LNCAP (cell line): ENCODE measurements at regions not wholly inside any gene's neighbourhood (a gene's known extent, or its start where the extent isn't known, plus 50 kb on each side); places are given as distances from the start of the nearest gene placed in this dataset.

Experiments
- TF ChIP-seq, protein P1 (sequence below): fragments of 450-650 bp; IDR thresholded peaks from 2 replicates; pipeline ENCODE4 v1.5.1; 2017; ENCODE audit warnings: mild to moderate bottlenecking

DNA sequence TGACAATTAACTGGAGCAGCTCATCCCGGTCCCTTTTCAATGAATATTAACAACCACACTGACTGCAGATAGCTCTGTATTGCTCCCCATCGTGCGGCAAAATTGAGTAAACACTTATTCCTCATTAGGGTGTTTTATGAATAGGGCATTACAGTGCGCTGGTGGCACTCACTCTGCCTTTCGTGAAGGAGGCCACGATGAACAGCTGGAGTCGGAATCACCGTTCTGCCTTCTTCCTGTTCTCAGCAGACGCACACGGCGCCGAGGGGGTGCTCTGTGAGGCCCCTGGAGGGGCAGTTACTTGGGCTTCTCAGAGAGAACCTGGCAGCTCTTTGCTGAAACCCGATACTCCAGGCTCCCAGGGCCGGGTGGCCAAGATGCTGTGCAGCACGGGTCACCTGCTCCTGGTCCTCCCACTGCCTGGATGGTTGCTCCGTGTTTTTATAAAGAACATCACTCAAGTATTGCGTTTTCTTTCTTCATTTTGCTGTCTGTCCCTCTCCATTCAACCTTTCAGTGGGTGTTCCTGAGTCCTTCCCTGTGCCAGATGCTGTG, 241.9 kb downstream of the GLRX3 start:
- TF ChIP-seq, protein P1, sequence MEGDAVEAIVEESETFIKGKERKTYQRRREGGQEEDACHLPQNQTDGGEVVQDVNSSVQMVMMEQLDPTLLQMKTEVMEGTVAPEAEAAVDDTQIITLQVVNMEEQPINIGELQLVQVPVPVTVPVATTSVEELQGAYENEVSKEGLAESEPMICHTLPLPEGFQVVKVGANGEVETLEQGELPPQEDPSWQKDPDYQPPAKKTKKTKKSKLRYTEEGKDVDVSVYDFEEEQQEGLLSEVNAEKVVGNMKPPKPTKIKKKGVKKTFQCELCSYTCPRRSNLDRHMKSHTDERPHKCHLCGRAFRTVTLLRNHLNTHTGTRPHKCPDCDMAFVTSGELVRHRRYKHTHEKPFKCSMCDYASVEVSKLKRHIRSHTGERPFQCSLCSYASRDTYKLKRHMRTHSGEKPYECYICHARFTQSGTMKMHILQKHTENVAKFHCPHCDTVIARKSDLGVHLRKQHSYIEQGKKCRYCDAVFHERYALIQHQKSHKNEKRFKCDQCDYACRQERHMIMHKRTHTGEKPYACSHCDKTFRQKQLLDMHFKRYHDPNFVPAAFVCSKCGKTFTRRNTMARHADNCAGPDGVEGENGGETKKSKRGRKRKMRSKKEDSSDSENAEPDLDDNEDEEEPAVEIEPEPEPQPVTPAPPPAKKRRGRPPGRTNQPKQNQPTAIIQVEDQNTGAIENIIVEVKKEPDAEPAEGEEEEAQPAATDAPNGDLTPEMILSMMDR: no peak

DNA sequence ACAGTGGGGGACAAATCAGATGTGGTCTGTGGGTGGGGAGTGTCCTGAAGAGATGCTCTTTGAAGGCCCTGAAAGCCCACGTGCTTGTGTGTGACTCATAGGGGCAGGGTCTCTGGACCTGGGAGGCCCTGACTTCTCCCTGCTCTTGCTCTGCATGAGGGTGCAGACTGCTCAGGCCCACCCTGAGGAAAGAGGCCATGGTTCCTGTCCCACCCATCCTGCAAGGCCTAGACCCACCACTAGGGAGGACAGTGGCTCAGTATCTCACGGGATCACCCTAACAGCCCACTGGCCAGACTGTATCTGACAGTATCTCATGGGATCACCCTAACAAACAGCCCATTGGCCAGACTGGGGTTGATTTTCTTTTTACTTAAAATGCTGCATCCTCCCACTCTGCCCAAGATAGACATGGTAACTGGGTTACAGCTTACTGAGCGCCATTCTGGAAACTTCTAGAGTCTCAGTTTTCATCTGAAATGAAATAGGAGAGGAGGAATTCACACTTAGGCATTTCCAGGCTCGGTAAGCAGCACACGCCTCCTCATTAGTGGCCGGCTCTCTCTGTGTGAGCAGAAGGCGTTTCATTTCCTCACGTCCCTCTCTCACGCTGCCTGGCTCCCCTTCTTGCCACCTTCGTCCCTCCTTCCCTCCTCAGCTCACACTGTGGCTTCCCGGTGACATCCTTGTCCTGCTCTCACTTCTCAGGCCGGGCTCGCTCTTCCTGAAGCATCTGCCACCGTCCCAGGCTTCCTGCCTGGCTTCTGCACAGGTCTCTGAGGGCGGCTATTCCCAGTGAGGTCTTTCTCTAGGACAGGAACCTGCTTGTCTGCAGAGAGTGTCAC, 242.6 kb downstream of the GLRX3 start:
- TF ChIP-seq, protein P1: no peak

DNA sequence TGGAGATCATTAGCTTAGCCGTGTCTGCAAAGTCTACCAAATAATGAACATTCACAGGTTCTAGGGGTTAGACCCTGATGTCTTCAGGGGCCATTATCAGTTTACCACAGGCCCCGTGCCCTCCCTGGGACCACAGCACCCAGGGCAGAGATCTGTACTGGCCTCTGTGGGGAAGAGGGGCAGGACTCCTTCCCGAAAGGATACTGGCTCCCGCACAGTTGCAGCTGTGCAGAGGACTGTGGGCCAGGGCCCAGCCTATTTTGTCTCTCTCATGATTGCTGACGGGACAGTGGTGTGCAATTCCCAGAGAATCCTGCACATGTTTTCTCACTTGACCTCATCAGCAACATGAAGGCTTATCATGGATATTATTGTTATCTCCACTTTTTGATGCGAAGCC, 243.9 kb downstream of the GLRX3 start:
- TF ChIP-seq, protein P1: no peak

DNA sequence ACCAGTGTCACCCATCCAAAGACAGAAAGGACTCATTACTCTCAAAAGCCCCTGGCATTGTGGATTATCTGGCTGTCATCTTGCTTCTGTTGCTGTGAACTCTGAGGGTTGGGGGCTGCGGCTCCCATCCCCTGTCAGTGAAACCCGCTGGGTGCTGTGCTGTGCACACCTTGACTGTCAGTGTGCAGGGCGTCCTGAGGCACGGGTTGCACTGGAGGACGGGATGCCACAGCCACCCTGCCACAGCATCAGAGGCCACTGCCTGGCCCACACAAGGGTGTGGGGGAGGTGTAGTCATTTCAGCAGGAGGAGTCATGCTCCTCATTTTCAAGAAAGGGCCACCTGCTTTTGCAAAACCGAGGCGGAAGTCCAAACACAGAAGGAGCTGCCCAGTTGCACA, 245.8 kb downstream of the GLRX3 start:
- TF ChIP-seq, protein P1: no peak

DNA sequence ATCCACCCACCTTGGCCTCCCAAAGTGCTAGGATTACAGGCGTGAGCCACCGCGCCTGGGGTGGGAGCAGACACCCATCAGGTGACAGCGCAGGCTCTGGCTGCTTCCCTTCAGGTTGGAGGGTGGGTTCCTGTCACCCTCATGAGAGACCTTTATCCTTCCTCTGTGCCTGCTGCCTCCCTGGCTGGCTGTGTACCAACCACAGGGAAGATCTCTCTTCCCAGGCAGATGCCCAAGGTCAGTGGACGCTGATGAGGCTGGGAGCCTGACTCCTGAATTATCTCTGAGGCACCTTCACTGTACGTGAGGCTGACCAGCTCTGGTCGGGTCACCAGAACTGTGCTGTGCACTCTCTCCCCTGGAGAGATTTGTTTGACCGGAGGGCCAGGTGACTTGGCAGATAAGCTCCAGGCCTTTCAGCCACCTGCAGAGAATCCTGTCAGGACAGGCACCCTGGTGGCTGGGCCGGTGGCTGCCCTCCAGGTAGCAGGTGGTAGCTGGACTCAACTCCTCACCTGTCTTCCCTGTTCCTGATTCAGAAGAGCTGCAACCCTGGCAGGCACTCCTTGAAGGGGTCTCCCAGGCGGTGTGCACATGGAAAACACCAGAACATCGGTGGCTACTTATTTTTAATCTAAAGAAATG, 251.9 kb downstream of the GLRX3 start:
- TF ChIP-seq, protein P1: no peak

DNA sequence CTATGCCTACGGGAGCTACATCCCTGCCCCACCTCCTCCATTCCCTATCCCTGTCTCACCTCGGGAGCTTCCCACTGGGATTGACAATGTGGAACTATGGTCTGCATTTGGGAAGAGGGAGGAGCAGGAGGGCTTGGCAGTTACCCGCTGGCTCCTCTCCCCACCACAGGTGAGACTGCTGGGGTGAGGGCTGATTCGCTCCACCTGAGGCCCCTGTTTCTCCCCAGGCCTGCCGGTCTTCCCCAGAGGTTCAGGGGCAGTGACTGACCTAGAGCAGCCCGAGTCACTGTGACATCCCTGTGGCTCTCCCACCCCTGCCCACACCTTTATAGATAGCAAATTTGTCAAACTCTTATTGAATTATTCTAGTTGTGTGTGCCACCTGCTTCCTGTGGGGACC, 252.6 kb downstream of the GLRX3 start:
- TF ChIP-seq, protein P1: no peak

DNA sequence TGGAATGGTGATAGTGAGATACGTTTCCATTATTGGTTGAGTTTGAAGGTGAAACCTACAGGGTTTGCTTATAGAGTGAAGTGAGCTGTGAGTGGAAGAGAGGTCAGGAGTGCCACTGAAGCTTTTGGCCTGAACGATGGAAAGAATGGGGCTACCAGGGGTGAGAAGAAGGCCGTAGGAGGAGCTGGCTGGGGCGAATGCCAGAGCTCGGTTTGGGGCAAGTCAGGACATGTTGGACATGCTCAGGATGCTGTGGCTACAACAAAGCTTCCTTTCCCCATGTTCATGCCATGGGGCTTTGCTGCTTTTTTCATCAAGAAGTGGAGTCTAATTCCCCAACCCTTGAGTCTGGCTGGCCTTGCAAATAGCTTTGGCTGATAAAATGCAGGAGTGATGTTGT, 253.7 kb downstream of the GLRX3 start:
- TF ChIP-seq, protein P1: no peak
